ENCODE measurements at regions not wholly inside any gene's neighbourhood (a gene's known extent, or its start where the extent isn't known, plus 50 kb on each side); places are given as distances from the start of the nearest gene placed in this dataset.

GRCh38 chr12:94845110-94845509, 158.4 kb downstream of the NDUFA12 start:
- Histone ChIP-seq H3K9ac (ENCODE audit: low read length) (no peak overlapping the region), H3K79me2 (ENCODE audit: insufficient read depth, low read length) (no peaks in the 10 kb centered on the region), H4K20me1 (ENCODE audit: low read depth, low read length) (no peaks in the 10 kb centered on the region), H3K36me3 (ENCODE audit: low read length) (no peaks in the 10 kb centered on the region), H3K4me2 (ENCODE audit: low read depth, low read length, poor library complexity, severe bottlenecking) (no peak overlapping the region), H3F3A (ENCODE audit: insufficient read depth) (no peaks in the 10 kb centered on the region), H3K27ac (ENCODE audit: low read depth, low read length) (no peak overlapping the region), H3K27me3 (ENCODE audit: low read length) (no peaks in the 10 kb centered on the region), H3K4me3 (ENCODE audit: insufficient read depth, low read length, poor library complexity, severe bottlenecking) (no peak overlapping the region), H3K9me2 (replicated peaks; ENCODE audit: insufficient read depth, low read length) (no peaks in the 10 kb centered on the region), H2AFZ (ENCODE audit: low read depth, low read length, severe bottlenecking) (no peak overlapping the region), H3K9me3 (ENCODE audit: insufficient read depth, low read length) (no peaks in the 10 kb centered on the region)
- TF ChIP-seq, protein P1, sequence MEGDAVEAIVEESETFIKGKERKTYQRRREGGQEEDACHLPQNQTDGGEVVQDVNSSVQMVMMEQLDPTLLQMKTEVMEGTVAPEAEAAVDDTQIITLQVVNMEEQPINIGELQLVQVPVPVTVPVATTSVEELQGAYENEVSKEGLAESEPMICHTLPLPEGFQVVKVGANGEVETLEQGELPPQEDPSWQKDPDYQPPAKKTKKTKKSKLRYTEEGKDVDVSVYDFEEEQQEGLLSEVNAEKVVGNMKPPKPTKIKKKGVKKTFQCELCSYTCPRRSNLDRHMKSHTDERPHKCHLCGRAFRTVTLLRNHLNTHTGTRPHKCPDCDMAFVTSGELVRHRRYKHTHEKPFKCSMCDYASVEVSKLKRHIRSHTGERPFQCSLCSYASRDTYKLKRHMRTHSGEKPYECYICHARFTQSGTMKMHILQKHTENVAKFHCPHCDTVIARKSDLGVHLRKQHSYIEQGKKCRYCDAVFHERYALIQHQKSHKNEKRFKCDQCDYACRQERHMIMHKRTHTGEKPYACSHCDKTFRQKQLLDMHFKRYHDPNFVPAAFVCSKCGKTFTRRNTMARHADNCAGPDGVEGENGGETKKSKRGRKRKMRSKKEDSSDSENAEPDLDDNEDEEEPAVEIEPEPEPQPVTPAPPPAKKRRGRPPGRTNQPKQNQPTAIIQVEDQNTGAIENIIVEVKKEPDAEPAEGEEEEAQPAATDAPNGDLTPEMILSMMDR (IDR thresholded peaks at IDR 0.05; ENCODE audit: insufficient read depth, low read length, poor library complexity, severe bottlenecking): no peak
- TF ChIP-seq EZH2phosphoT487 (conservative IDR thresholded peaks at IDR 0.05; ENCODE audit: low read length): no peak

GRCh38 chr12:94844452-94844851, 159.0 kb downstream of the NDUFA12 start:
- Histone ChIP-seq H3K9ac (ENCODE audit: low read length) (no peak overlapping the region), H3K9me2 (replicated peaks; ENCODE audit: insufficient read depth, low read length) (no peaks in the 10 kb centered on the region), H3F3A (ENCODE audit: insufficient read depth) (no peaks in the 10 kb centered on the region), H3K9me3 (ENCODE audit: insufficient read depth, low read length) (no peaks in the 10 kb centered on the region), H3K79me2 (ENCODE audit: insufficient read depth, low read length) (no peaks in the 10 kb centered on the region), H3K36me3 (ENCODE audit: low read length) (no peaks in the 10 kb centered on the region), H3K4me2 (ENCODE audit: low read depth, low read length, poor library complexity, severe bottlenecking) (no peak overlapping the region), H3K27me3 (ENCODE audit: low read length) (no peaks in the 10 kb centered on the region), H2AFZ (ENCODE audit: low read depth, low read length, severe bottlenecking) (no peak overlapping the region), H3K27ac (ENCODE audit: low read depth, low read length) (no peak overlapping the region), H3K4me3 (ENCODE audit: insufficient read depth, low read length, poor library complexity, severe bottlenecking) (no peak overlapping the region), H4K20me1 (ENCODE audit: low read depth, low read length) (no peaks in the 10 kb centered on the region)
- TF ChIP-seq, protein P1 (IDR thresholded peaks at IDR 0.05; ENCODE audit: insufficient read depth, low read length, poor library complexity, severe bottlenecking): no peak
- TF ChIP-seq EZH2phosphoT487 (conservative IDR thresholded peaks at IDR 0.05; ENCODE audit: low read length): no peak

- Histone ChIP-seq H3K4me3 (ENCODE audit: insufficient read depth, low read length, poor library complexity, severe bottlenecking) (no peak overlapping the region), H4K20me1 (ENCODE audit: low read depth, low read length) (no peaks in the 10 kb centered on the region), H3F3A (ENCODE audit: insufficient read depth) (no peaks in the 10 kb centered on the region), H3K27ac (ENCODE audit: low read depth, low read length) (no peak overlapping the region), H3K9ac (ENCODE audit: low read length) (no peak overlapping the region), H3K27me3 (ENCODE audit: low read length) (no peaks in the 10 kb centered on the region), H3K4me2 (ENCODE audit: low read depth, low read length, poor library complexity, severe bottlenecking) (no peak overlapping the region), H3K9me2 (replicated peaks; ENCODE audit: insufficient read depth, low read length) (no peaks in the 10 kb centered on the region), H3K9me3 (ENCODE audit: insufficient read depth, low read length) (no peaks in the 10 kb centered on the region), H3K36me3 (ENCODE audit: low read length) (no peaks in the 10 kb centered on the region), H2AFZ (ENCODE audit: low read depth, low read length, severe bottlenecking) (no peak overlapping the region), H3K79me2 (ENCODE audit: insufficient read depth, low read length) (no peaks in the 10 kb centered on the region)
- TF ChIP-seq, protein P1 (IDR thresholded peaks at IDR 0.05; ENCODE audit: insufficient read depth, low read length, poor library complexity, severe bottlenecking): no peak
- no peak for TF ChIP-seq EZH2phosphoT487 (conservative IDR thresholded peaks at IDR 0.05; ENCODE audit: low read length)
Measured at GRCh38 chr12:94841904-94842610, 161.4 kb downstream of the NDUFA12 start.
